GM08714 (cell line): ENCODE measurements at regions not wholly inside any gene's neighbourhood (a gene's known extent, or its start where the extent isn't known, plus 50 kb on each side); places are given as distances from the start of the nearest gene placed in this dataset.

Experiments
- H3K4me3 ChIP-seq: fragments of 200-500 bp; sonication (Bioruptor generic); 2 replicates; pipeline ENCODE4 v1.5.1; 2014; ENCODE audit warnings: mild to moderate bottlenecking, low read length, inconsistent platforms
- ZNF274 ChIP-seq: IDR thresholded peaks from 2 replicates; pipeline ENCODE4 v1.6.1; 2012; ENCODE audit warnings: mild to moderate bottlenecking, low read depth, low read length

DNA sequence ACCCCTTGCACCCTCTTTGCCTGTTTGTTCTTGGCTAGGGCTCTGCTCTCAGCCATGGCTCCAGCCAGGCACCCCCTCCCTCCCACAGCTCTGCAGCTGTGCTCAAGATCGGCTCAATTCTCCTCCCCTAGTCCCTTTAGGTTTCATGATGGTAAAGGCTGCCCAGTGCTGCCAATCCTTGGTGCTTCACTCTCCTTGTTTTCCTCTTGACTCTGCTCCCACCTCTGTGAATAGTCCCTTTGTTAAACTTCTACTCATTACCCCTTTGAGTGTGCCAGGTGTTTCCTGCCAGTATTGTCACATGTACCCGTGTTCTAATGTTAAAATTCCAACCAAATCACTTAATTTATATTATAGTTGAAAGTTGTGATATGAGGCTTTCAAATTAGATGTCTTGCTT lies 101.0 kb upstream of the CERS6 start:
- no peak for TF ChIP-seq ZNF274
- no peak overlapping the region for H3K4me3 ChIP-seq

- H3K4me3 ChIP-seq = no peak overlapping the region
- no peak for TF ChIP-seq ZNF274
Measured at GRCh38 chr2:168355779-168356476, 100.1 kb upstream of the CERS6 start.

GRCh38 chr2:168356477-168356835 lies 99.6 kb upstream of the CERS6 start:
- TF ChIP-seq ZNF274 = no peak
- H3K4me3 ChIP-seq = no peak overlapping the region

- no peak for TF ChIP-seq ZNF274
- H3K4me3 ChIP-seq = no peak overlapping the region
Measured at GRCh38 chr2:168357797-168358472, 98.1 kb upstream of the CERS6 start.

- no peak for TF ChIP-seq ZNF274
- H3K4me3 ChIP-seq = no peak overlapping the region
Measured at GRCh38 chr2:168359082-168359481, 97.0 kb upstream of the CERS6 start.

DNA sequence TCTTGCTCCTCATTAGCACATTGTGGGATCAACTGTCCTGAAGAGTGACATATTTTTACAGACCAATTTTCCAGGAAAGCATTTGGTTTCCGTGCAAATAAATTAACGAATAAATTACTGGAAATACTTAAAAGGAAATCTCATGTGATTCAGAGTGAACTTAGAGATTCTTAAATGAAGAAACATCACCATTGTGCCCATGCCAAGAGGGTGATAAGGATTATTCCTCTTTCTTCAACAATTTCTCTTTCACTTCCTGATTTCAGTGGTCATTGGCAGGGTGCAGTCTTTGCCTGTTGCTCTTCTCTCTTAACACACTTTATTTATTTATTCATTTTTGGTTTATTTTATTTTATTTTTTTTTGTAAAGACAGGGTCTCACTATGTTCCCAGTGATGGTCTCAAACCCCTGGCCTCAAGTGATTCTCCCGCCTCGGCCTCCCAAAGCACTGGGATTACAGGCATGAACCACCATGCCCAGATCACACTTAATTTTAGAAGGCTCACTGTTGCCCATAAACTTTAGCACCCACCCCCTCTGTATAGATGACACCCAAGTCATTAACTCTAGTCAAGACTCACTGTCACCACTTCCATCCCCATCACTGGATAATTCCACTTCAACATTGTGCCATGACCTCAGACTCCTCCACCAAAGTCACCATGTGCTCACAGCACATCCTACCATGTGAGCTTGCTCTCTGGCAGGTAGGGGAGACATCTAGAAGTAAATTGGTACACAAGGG lies 92.6 kb upstream of the CERS6 start:
- H3K4me3 ChIP-seq = no peak overlapping the region
- no peak for TF ChIP-seq ZNF274

GRCh38 chr2:168365094-168365621 lies 90.9 kb upstream of the CERS6 start:
- no peak overlapping the region for H3K4me3 ChIP-seq
- TF ChIP-seq ZNF274 = no peak

GRCh38 chr2:168369031-168369430 lies 87.0 kb upstream of the CERS6 start:
- no peak for TF ChIP-seq ZNF274
- no peak overlapping the region for H3K4me3 ChIP-seq

- no peak for TF ChIP-seq ZNF274
- H3K4me3 ChIP-seq = no peak overlapping the region
Measured at GRCh38 chr2:168371273-168372019, 84.6 kb upstream of the CERS6 start.

GRCh38 chr2:168373468-168373867 lies 82.6 kb upstream of the CERS6 start:
- no peak overlapping the region for H3K4me3 ChIP-seq
- TF ChIP-seq ZNF274 = no peak

- TF ChIP-seq ZNF274 = no peak
- H3K4me3 ChIP-seq = no peak overlapping the region
Measured at GRCh38 chr2:168375195-168375798, 80.8 kb upstream of the CERS6 start.

- TF ChIP-seq ZNF274 = no peak
- H3K4me3 ChIP-seq = no peak overlapping the region
Measured at GRCh38 chr2:168378960-168379669, 77.0 kb upstream of the CERS6 start.

GRCh38 chr2:168380500-168380899 lies 75.6 kb upstream of the CERS6 start:
- H3K4me3 ChIP-seq = no peak overlapping the region
- TF ChIP-seq ZNF274 = no peak
